ENCODE measurements at regions not wholly inside any gene's neighbourhood (a gene's known extent, or its start where the extent isn't known, plus 50 kb on each side); places are given as distances from the start of the nearest gene placed in this dataset.

- no peak overlapping the region for H3K4me3 ChIP-seq (ENCODE audit: low read depth in 2 of 2, low read length in 1 of 2)
- ChIA-PET POLR2A (no interaction called here), CTCF (interaction anchor here (1.3 kb wide), 1 partner anchor 20 kb away, joined by 3 read pairs; no protein-coding TSS in a partner anchor)
- H3K9ac ChIP-seq: no peak overlapping the region
- no peaks in the 10 kb centered on the region for H3F3A ChIP-seq (replicated peaks; ENCODE audit: insufficient read depth)
- no peaks in the 10 kb centered on the region for H4K20me1 ChIP-seq (ENCODE audit: insufficient read depth)
- no peak for TF ChIP-seq TAF1 (IDR thresholded peaks at IDR 0.05; ENCODE audit: borderline replicate concordance, low read depth, low read length)
- peak; percentile 48; the same call in 1 of the 2 replicates for TF ChIP-seq GABPA (IDR thresholded peaks at IDR 0.05; ENCODE audit: low read depth)
- TF ChIP-seq POLR2AphosphoS5 (IDR thresholded peaks at IDR 0.05; ENCODE audit: low read depth, low read length): no peak
- TF ChIP-seq ZBTB33 (IDR thresholded peaks at IDR 0.05; ENCODE audit: borderline replicate concordance, low read depth): no peak
- peak; percentile 29 for TF ChIP-seq JUND (IDR thresholded peaks at IDR 0.05)
- TF ChIP-seq TEAD4 (IDR thresholded peaks at IDR 0.05; ENCODE audit: borderline replicate concordance, insufficient read depth): no peak
- no peak for TF ChIP-seq ELF1 (IDR thresholded peaks at IDR 0.05)
- 0 out of 4 replicates have a peak, but pooled peaks of 1 of the 2 experiments have one; percentile 8 for TF ChIP-seq EP300 (IDR thresholded peaks at IDR 0.05; ENCODE audit: borderline replicate concordance in 1 of 2, low read depth in 1 of 2, low read length in 1 of 2)
- TF ChIP-seq SIN3A (IDR thresholded peaks at IDR 0.05; ENCODE audit: borderline replicate concordance, low read depth, low read length): no peak
- no peak for TF ChIP-seq REST (IDR thresholded peaks at IDR 0.05; ENCODE audit: low read depth, low read length)
- no peak for TF ChIP-seq RXRA (IDR thresholded peaks at IDR 0.05; ENCODE audit: borderline replicate concordance, low read depth)
- TF ChIP-seq NFIC (IDR thresholded peaks at IDR 0.05; ENCODE audit: borderline replicate concordance): no peak
- TF ChIP-seq SMC3 (IDR thresholded peaks at IDR 0.05; ENCODE audit: low read depth, low read length): no peak
- peak; percentile 37; the same call in 1 of the 2 replicates for TF ChIP-seq FOSL2 (IDR thresholded peaks at IDR 0.05; ENCODE audit: borderline replicate concordance, low read depth)
- no peak for TF ChIP-seq MXI1 (IDR thresholded peaks at IDR 0.05; ENCODE audit: low read depth, low read length)
- no peak for TF ChIP-seq CHD2 (IDR thresholded peaks at IDR 0.05; ENCODE audit: low read length, partially characterized antibody)
- no peak; the same call in 1 of the 2 replicates for TF ChIP-seq TCF12 (IDR thresholded peaks at IDR 0.05)
- no peaks in the 10 kb centered on the region for H3K36me3 ChIP-seq (replicated peaks in 1 of 2; ENCODE audit: control insufficient read depth in 1 of 2, insufficient read depth in 2 of 2, low read length in 1 of 2)
- peak overlapping the region in 1 of 2 experiments; percentile 49; a peak in 2 of 4 replicates for H3K27ac ChIP-seq (ENCODE audit: low read depth in 2 of 2, low read length in 1 of 2)
- no peaks in the 10 kb centered on the region for H3K79me2 ChIP-seq (ENCODE audit: insufficient read depth)
- WGBS (ENCODE audit: low lambda C conversion rate): 27% methylated on average over 5 of the region's 5 CpGs
- DNase-seq: no peak
- H3K27me3 ChIP-seq (ENCODE audit: insufficient read depth): no peaks in the 10 kb centered on the region
- H3K4me2 ChIP-seq: peak overlapping the region; percentile 13; the same call in 1 of the 2 replicates
- peak overlapping the region; percentile 90 for H2AFZ ChIP-seq (ENCODE audit: low read depth)
- 0 out of 4 replicates have a peak, but pooled peaks cover 0 to 4% of the 10 kb centered on the region in 2 experiments for H3K4me1 ChIP-seq (ENCODE audit: control insufficient read depth in 1 of 2, insufficient read depth in 2 of 2, low read depth in 1 of 2, low read length in 1 of 2)
- no peaks in the 10 kb centered on the region for H3K9me3 ChIP-seq
- no peaks in the 10 kb centered on the region for H3K9me2 ChIP-seq
Measured at GRCh38 chrX:15988661-15989603, 134.3 kb upstream of the AP1S2 start.
